ENCODE measurements at regions not wholly inside any gene's neighbourhood (a gene's known extent, or its start where the extent isn't known, plus 50 kb on each side); places are given as distances from the start of the nearest gene placed in this dataset.

- DNase-seq: no peak
Measured at GRCh38 chr13:86974251-86974994, 696.7 kb upstream of the SLITRK5 start.

DNA sequence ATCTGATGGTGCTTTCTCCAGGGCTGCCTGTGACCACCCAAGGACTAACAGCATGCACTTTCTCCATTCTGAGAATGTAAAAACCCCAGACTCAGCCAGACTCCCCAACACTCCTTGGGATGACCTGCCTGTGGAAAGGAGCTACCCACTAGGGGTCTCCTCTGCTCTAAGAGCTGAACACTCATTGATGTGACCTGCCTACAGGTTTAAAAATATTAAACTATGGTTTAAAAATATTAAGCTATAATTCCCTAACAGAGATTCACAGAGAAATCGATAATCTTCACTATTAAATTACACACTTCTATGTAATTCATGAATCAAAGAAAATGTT is 696.2 kb upstream of the SLITRK5 start:
- no peak for DNase-seq

- DNase-seq: no peak
Measured at GRCh38 chr13:86976521-86977324, 694.4 kb upstream of the SLITRK5 start.

- DNase-seq: no peak
Measured at GRCh38 chr13:86986448-86986847, 684.7 kb upstream of the SLITRK5 start.

GRCh38 chr13:86992251-86992650 is 678.9 kb upstream of the SLITRK5 start:
- DNase-seq: no peak

DNA sequence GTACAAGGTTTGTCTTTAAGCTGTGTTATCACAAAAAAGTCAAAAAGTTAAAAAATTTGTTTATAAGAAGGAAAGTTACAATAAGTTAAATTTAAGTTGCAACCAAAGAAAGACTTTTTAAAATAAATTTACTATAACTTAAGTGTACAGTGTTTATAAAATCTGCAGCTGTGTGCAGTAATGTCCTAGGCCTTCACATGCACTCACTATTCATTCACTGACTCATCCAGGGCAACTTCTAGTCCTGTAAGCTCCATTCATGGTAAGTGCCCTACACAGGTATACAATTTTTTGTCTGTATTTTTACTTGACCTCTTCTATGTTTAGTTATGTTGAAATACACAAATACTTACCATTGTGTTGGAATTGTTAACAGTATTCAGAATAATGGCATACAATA is 667.9 kb upstream of the SLITRK5 start:
- no peak for DNase-seq

- DNase-seq: no peak
Measured at GRCh38 chr13:87005511-87005910, 665.7 kb upstream of the SLITRK5 start.

- no peak for DNase-seq
Measured at GRCh38 chr13:87035526-87035925, 635.6 kb upstream of the SLITRK5 start.

- no peak for DNase-seq
Measured at GRCh38 chr13:87042946-87043345, 628.2 kb upstream of the SLITRK5 start.

GRCh38 chr13:87052731-87053130 is 618.4 kb upstream of the SLITRK5 start:
- DNase-seq: no peak

DNA sequence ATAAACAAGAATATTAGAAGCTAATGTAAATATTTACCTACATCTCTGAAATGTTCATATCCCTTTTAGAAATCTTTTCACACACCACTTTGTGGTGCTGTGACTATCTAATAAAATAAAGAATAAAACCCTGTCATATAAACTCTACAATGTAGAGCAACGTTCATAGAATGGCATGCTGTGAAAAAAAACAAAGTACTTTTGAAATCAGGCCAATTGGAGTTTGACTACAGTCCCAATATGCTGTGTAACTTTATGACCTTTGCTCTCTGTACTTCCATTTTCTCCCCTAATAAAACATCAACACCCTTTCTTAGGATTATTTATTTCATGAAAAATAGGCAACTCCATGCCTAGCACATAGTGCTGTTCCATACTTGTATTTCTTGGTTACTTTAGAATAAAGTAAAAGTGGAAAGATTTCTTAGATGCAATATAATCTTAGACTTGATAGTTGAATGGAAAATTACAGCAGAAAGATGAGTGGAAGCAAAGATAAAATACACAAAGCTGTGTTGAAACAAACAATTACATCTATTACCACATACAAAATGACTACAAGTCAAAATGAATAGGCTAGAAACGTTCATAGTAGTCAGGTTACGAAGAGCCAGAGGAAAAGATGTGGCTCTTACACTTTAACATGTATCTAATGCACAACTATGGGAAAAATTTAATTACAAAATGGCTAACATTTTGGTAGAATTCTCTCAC is 613.2 kb upstream of the SLITRK5 start:
- no peak for DNase-seq

GRCh38 chr13:87058786-87059329 is 612.3 kb upstream of the SLITRK5 start:
- no peak for DNase-seq

DNA sequence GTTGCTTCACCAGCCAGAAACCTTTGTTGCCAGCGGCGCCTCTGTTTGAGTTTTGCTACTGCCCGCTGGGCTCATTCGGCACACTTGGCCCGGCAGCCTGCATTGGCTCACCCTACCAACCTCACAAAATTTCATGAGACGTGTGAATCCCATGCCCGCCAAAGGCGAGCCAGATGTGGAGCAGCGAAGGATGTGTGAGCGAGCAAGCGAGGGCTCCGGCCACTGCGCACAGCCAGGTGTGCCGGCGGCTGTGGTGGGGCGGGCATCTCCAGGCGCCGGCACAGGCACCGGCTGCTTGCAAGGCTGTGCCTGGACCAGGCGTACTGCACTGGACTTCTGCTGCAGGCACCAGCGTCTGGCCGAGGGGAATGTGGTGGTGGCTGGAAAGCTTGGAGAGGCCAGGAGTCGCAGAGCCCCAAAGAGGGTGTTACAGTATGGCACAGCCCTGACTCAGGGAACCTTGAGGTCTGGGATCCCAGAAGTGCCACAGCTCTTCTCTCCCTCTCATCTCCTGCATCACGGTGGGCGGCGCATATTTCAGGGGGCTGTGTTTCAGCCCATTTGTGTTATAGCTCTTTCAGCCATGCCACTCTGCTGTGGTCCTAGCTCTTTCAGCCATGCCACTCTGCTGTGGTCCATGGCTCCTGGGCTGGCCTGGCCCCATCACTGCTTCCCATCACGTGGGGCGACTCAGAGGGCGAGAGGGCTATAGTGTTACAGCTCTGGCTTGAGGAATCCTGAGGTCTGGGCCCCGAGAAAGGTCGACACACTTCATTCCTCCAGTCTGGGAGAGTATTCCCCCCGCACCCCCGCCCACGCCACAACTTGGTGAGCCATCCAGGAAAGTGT is 592.0 kb upstream of the SLITRK5 start:
- DNase-seq: no peak

DNA sequence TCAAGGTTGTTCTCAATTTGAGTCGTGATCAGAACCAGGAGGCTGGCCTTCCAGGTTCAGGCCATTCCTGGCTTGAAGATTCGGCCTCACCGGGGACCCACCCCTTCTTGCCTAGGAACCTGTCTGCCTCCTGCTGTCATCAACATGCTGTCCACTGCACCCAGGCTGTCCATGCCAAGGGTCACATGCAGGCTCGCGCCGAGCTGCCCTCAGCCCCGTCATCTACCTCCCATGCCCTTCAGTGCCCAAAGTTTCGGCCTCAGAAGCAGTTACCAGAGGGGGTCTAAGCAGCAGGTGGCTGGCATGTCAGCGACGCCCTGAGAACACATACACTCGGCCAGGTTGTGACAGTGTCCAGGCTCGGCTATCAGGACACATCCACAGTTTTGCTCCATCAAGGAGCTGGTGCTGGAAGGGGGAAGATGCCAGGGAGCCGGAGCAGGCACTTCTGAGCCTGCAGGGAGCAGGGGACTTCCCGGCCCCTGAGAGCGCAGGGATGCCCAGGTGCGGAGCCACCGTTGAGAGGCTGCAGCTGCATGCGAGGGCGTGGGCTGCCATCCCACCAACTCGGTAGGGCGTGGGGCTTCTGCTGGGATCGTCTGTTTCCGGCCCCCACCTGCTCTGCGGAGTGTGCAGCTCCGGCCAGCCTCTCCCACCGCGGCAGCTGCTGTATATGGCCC is 590.9 kb upstream of the SLITRK5 start:
- DNase-seq: no peak

DNA sequence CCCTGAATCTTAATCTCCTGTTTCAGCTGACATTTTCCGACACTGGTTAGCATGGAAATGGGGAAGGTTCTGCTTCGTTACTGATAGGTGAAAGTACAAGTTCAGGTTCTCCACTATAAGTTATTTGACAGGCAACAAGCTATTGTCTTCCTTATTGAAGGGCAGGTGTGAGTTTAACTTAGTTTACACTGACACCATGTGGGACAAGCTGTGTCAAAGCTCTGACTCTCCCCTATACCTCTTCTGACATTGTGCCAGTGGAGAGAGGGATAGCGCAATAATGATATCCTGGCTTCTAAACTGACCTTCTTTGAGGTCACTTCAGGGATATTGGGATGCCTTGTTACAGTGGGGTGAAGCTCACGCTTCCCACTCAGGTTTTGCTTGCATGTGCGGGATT is 587.0 kb upstream of the SLITRK5 start:
- DNase-seq: no peak

DNA sequence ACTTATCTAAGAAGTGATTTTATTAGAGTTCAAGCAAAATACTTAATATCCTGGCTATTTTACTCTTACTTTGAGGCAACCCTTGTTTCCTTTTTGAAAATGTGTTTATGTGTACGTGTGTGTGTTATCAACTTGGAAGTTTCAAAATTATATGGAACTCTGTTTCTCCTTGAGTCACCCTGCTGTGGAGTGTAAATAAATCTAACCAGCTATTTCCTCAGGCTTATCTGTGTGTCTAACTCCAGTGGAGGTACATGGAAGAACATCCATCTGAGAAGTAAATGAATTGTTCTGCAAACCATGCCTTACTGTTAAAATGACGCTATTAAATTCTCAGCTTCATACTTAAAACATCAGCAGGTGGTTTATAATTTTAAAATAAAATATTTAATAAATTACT is 583.4 kb upstream of the SLITRK5 start:
- DNase-seq: no peak

- no peak for DNase-seq
Measured at GRCh38 chr13:87089391-87089790, 581.8 kb upstream of the SLITRK5 start.

GRCh38 chr13:87093399-87093798 is 577.8 kb upstream of the SLITRK5 start:
- DNase-seq: no peak

GRCh38 chr13:87094646-87095045 is 576.5 kb upstream of the SLITRK5 start:
- DNase-seq: no peak

- DNase-seq: no peak
Measured at GRCh38 chr13:87100431-87100830, 570.7 kb upstream of the SLITRK5 start.

DNA sequence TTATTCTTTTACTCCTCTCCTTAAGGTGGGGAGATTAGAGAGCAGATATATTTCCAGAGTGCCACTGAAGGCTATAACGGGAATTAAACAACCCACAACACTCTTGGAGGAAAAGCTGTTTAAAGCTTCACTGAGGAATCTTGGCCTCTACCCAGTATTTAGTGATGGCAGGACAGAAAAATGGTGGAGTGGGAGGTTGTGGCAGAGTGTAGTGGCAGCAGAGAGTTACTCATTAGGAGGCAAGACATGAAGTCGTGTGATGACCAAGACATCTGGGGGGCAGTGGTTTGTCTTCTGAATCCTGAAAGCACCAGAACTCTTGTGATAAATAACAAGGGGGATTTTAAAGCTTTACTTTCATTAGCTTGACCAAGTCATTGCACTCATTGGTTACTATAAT is 563.5 kb upstream of the SLITRK5 start:
- no peak for DNase-seq

- DNase-seq: no peak
Measured at GRCh38 chr13:87120476-87120875, 550.7 kb upstream of the SLITRK5 start.

Data from activated naive CD4-positive, alpha-beta T cell (primary cell).